ENCODE measurements at regions not wholly inside any gene's neighbourhood (a gene's known extent, or its start where the extent isn't known, plus 50 kb on each side); places are given as distances from the start of the nearest gene placed in this dataset.

GRCh38 chr2:183348492-183348891, 224.2 kb downstream of the NUP35 start:
- H3K4me1 Mint-ChIP-seq, result peaks cover 23% of the 10 kb centered on the region
- Histone ChIP-seq H3F3A (replicated peaks; ENCODE audit: low read depth) (no peaks in the 10 kb centered on the region), H3K4me1 (ENCODE audit: insufficient read depth) (peaks cover 7% of the 10 kb centered on the region; the same call in 1 of the 2 replicates), H3K9me2 (ENCODE audit: insufficient read depth) (peaks cover 4% of the 10 kb centered on the region), H3K79me2 (replicated peaks; ENCODE audit: insufficient read depth) (no peaks in the 10 kb centered on the region), H3K4me3 (no peak overlapping the region), H4K20me1 (replicated peaks; ENCODE audit: insufficient read depth) (no peaks in the 10 kb centered on the region), H3K4me2 (no peak overlapping the region), H2AFZ (no peak overlapping the region), H3K36me3 (ENCODE audit: insufficient read depth) (no peaks in the 10 kb centered on the region), H3K27ac (ENCODE audit: low read depth) (no peak overlapping the region), H3K27me3 (ENCODE audit: insufficient read depth) (no peaks in the 10 kb centered on the region)
- no peaks in the 10 kb centered on the region for H3K27me3 Mint-ChIP-seq (ENCODE audit: insufficient read depth, low read depth, poor library complexity)
- H3K36me3 Mint-ChIP-seq (ENCODE audit: low read depth), result no peaks in the 10 kb centered on the region
- TF ChIP-seq CREB1 (CRISPR knock-in tag; IDR thresholded peaks at IDR 0.05; ENCODE audit: low read depth), result no peak
- no peak for TF ChIP-seq EZH2 (IDR thresholded peaks at IDR 0.05; ENCODE audit: low read depth, unreplicated experiment)
- no peak for TF ChIP-seq REST (IDR thresholded peaks at IDR 0.05; ENCODE audit: unreplicated experiment)
- TF ChIP-seq NANOG (IDR thresholded peaks at IDR 0.05; ENCODE audit: borderline replicate concordance), result no peak
- no peak for TF ChIP-seq ETS1 (IDR thresholded peaks at IDR 0.05)
- no peak for TF ChIP-seq ZNF331 (CRISPR knock-in tag; IDR thresholded peaks at IDR 0.05; ENCODE audit: low read depth)
- TF ChIP-seq STAT1 (IDR thresholded peaks at IDR 0.05; ENCODE audit: unreplicated experiment), result no peak
- TF ChIP-seq JUNB (IDR thresholded peaks at IDR 0.05; ENCODE audit: unreplicated experiment), result no peak
- no peak for TF ChIP-seq ZNF462 (CRISPR knock-in tag; IDR thresholded peaks at IDR 0.05)
- no peak for TF ChIP-seq EZH2phosphoT487 (IDR thresholded peaks at IDR 0.05; ENCODE audit: unreplicated experiment)
- no peak for TF ChIP-seq ZNF114 (CRISPR knock-in tag; IDR thresholded peaks at IDR 0.05)
- no peak for TF ChIP-seq POLR2AphosphoS5 (IDR thresholded peaks at IDR 0.05; ENCODE audit: low read depth)
- TF ChIP-seq CTCF (conservative IDR thresholded peaks at IDR 0.05; ENCODE audit: low read depth in 2 of 2), result no peak
- H3K27ac Mint-ChIP-seq, result no peak overlapping the region
- H3K9me3 Mint-ChIP-seq, result no peaks in the 10 kb centered on the region
- DNase-seq (ENCODE audit: low spot score), result no peak
- ATAC-seq, result no peak
- no peak overlapping the region for H3K4me3 Mint-ChIP-seq

Data from GM23338 (cell line).